Stimulated activated CD4-positive, alpha-beta T cell treated with anti-CD3 and anti-CD28 coated beads, Interleukin-2, amount 100 ng/mL, for 24 hours (primary cell): ENCODE measurements at regions not wholly inside any gene's neighbourhood (a gene's known extent, or its start where the extent isn't known, plus 50 kb on each side); places are given as distances from the start of the nearest gene placed in this dataset.
"Not testable (repeated sequence)": the region's sequence is repeated elsewhere in the genome, so short reads cannot be mapped to it uniquely, and the experiment has no call there.

ENCODE experiments used
- DNase-seq, 2 donors: peaks; one replicate each; pipeline ENCODE4 v3.0.0-alpha.2; 2020

GRCh38 chr3:174462916-174463315, 396.2 kb upstream of the NAALADL2 start:
- no peak for DNase-seq

- DNase-seq: no peak
These were observed 394.0 kb upstream of the NAALADL2 start for GRCh38 chr3:174465177-174465576.

- DNase-seq: no peak
These were observed 392.6 kb upstream of the NAALADL2 start for GRCh38 chr3:174466471-174467054.

- DNase-seq: no peak
These were observed 381.6 kb upstream of the NAALADL2 start for GRCh38 chr3:174477491-174477890.

GRCh38 chr3:174480767-174481166, 378.4 kb upstream of the NAALADL2 start:
- no peak for DNase-seq

GRCh38 chr3:174482541-174482940, 376.6 kb upstream of the NAALADL2 start:
- DNase-seq: no peak

- no peak for DNase-seq
These were observed 375.9 kb upstream of the NAALADL2 start for GRCh38 chr3:174483254-174483653.

GRCh38 chr3:174483856-174484255, 375.3 kb upstream of the NAALADL2 start:
- DNase-seq: not testable (repeated sequence)

- no peak for DNase-seq
These were observed 370.6 kb upstream of the NAALADL2 start for GRCh38 chr3:174488527-174488926.

GRCh38 chr3:174495311-174495710, 363.8 kb upstream of the NAALADL2 start:
- no peak for DNase-seq

- no peak for DNase-seq
These were observed 363.2 kb upstream of the NAALADL2 start for GRCh38 chr3:174495928-174496327.

GRCh38 chr3:174498638-174499037, 360.5 kb upstream of the NAALADL2 start:
- no peak for DNase-seq

GRCh38 chr3:174505266-174505665, 353.9 kb upstream of the NAALADL2 start:
- no peak for DNase-seq

- no peak for DNase-seq
These were observed 334.9 kb upstream of the NAALADL2 start for GRCh38 chr3:174524203-174524602.

GRCh38 chr3:174529298-174529697, 329.8 kb upstream of the NAALADL2 start:
- no peak for DNase-seq

GRCh38 chr3:174531262-174531982, 327.7 kb upstream of the NAALADL2 start:
- DNase-seq: no peak

- DNase-seq: no peak
These were observed 326.9 kb upstream of the NAALADL2 start for GRCh38 chr3:174532216-174532615.

GRCh38 chr3:174532776-174533175, 326.4 kb upstream of the NAALADL2 start:
- no peak for DNase-seq

- no peak for DNase-seq
These were observed 325.8 kb upstream of the NAALADL2 start for GRCh38 chr3:174533286-174533685.

GRCh38 chr3:174536319-174536718, 322.8 kb upstream of the NAALADL2 start:
- DNase-seq: no peak

GRCh38 chr3:174538151-174538550, 321.0 kb upstream of the NAALADL2 start:
- DNase-seq: no peak

GRCh38 chr3:174540116-174540908, 318.8 kb upstream of the NAALADL2 start:
- DNase-seq: no peak

- DNase-seq: no peak
These were observed 317.3 kb upstream of the NAALADL2 start for GRCh38 chr3:174541708-174542315.
